ENCODE measurements at regions not wholly inside any gene's neighbourhood (a gene's known extent, or its start where the extent isn't known, plus 50 kb on each side); places are given as distances from the start of the nearest gene placed in this dataset.

GRCh38 chr18:76679945-76680344 lies 142.4 kb upstream of the ZNF236 start:
- TF ChIP-seq, protein P1, sequence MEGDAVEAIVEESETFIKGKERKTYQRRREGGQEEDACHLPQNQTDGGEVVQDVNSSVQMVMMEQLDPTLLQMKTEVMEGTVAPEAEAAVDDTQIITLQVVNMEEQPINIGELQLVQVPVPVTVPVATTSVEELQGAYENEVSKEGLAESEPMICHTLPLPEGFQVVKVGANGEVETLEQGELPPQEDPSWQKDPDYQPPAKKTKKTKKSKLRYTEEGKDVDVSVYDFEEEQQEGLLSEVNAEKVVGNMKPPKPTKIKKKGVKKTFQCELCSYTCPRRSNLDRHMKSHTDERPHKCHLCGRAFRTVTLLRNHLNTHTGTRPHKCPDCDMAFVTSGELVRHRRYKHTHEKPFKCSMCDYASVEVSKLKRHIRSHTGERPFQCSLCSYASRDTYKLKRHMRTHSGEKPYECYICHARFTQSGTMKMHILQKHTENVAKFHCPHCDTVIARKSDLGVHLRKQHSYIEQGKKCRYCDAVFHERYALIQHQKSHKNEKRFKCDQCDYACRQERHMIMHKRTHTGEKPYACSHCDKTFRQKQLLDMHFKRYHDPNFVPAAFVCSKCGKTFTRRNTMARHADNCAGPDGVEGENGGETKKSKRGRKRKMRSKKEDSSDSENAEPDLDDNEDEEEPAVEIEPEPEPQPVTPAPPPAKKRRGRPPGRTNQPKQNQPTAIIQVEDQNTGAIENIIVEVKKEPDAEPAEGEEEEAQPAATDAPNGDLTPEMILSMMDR (IDR thresholded peaks at IDR 0.05; ENCODE audit: insufficient read depth, low read length, poor library complexity, severe bottlenecking) = no peak
- H3K36me3 ChIP-seq (ENCODE audit: control insufficient read depth, insufficient read depth, low read length) = no peaks in the 10 kb centered on the region
- peaks cover 1% of the 10 kb centered on the region; the same call in 1 of the 2 replicates for H3K27me3 ChIP-seq (replicated peaks; ENCODE audit: control insufficient read depth, insufficient read depth, low read length)
- no peak overlapping the region for H3K4me3 ChIP-seq (replicated peaks; ENCODE audit: low read depth, low read length)
- no peak for DNase-seq (ENCODE audit: extremely low read depth, insufficient read length)

DNA sequence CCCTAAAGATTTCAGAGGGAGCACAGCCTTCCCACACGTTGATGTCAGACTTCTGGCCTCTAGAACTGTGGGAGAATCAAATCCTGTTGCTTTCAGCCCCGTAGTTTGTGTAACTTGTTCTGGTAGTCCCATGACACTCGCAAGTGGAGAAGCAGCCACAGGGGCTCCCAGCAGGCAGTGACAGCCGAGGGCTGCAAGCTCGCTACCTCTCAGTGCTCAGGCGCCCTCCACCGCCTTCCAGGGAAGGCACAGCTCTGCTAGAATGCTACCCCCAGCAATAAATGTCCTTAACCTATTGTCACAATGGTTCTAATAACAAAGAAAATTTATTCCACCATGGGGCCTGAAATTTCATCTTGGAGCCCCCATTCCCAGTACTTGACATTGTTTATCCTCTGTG lies 143.1 kb upstream of the ZNF236 start:
- no peak for DNase-seq (ENCODE audit: extremely low read depth, insufficient read length)
- TF ChIP-seq, protein P1 (IDR thresholded peaks at IDR 0.05; ENCODE audit: insufficient read depth, low read length, poor library complexity, severe bottlenecking) = no peak
- no peak overlapping the region for H3K4me3 ChIP-seq (replicated peaks; ENCODE audit: low read depth, low read length)
- H3K27me3 ChIP-seq (replicated peaks; ENCODE audit: control insufficient read depth, insufficient read depth, low read length) = peaks cover 4% of the 10 kb centered on the region
- H3K36me3 ChIP-seq (ENCODE audit: control insufficient read depth, insufficient read depth, low read length) = no peaks in the 10 kb centered on the region

DNA sequence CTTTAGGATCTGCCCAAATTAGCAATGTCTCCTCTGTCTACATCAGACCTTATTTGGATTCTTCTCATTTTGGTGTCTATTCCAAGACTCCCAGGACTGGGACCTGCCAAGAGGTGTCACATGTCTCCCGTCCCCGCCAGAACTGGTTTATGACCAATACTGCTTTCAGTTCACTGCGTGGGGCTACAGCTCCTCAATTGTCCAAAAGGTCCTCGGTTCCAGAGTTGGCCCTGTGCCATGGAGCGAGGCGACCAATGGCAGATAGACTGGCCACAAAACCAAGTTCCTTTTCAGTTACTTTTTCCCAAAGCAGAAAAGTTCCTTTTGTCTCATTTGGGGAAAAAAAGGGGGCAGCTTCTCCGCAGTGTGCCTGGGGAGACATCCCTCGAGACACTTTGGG lies 144.1 kb upstream of the ZNF236 start:
- Histone ChIP-seq H3K27me3 (replicated peaks; ENCODE audit: control insufficient read depth, insufficient read depth, low read length) (peaks cover 4% of the 10 kb centered on the region), H3K4me3 (replicated peaks; ENCODE audit: low read depth, low read length) (no peak overlapping the region), H3K36me3 (ENCODE audit: control insufficient read depth, insufficient read depth, low read length) (no peaks in the 10 kb centered on the region)
- DNase-seq (ENCODE audit: extremely low read depth, insufficient read length) = no peak
- TF ChIP-seq, protein P1 (IDR thresholded peaks at IDR 0.05; ENCODE audit: insufficient read depth, low read length, poor library complexity, severe bottlenecking) = no peak

GRCh38 chr18:76674596-76674995 lies 147.8 kb upstream of the ZNF236 start:
- TF ChIP-seq, protein P1 (IDR thresholded peaks at IDR 0.05; ENCODE audit: insufficient read depth, low read length, poor library complexity, severe bottlenecking) = no peak

DNA sequence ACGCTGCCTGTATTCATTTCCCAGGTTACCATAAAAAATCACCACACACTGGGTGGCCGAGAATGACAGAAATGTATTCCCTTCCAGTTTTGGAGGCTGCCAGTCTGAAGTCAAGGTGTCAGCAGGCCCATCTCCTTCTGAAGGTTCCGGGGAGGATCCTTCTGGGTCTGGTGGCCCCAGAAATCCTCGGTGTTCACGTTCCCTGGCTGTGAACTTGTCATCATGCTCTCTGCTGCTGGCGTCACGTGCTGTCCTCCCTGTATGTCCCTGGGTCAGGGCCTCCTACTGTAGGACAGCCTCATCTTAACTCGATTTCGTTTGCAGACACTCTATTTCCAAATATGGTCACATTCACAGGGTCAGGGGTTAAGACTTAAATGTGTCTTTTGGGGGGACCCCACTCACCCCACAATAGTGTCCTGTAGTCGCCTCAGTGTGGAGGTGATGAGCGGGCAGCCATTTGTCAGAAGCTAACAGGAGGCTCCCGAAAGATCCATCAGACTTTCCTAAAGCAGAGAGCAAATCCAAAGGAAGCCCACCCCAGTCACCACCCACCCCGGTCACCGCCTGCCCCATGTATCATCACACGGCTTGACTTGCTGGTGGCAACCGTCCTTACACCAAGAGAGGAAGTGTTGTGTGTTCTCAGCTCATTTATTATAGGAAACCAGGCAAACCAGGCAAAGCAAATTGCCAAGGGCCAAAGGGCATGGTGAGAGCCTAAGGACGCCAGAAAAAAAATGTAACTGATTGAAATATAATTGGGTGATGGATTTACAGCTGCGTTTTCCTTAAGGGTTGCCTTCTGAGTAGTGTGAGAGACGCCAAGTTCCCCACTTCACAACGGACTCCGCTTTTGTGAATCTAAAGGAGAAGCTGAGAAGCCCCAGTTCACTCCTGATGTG lies 148.8 kb upstream of the ZNF236 start:
- DNase-seq (ENCODE audit: extremely low read depth, insufficient read length) = no peak
- TF ChIP-seq, protein P1 (IDR thresholded peaks at IDR 0.05; ENCODE audit: insufficient read depth, low read length, poor library complexity, severe bottlenecking) = no peak
- H3K27me3 ChIP-seq (replicated peaks; ENCODE audit: control insufficient read depth, insufficient read depth, low read length) = peaks cover 3% of the 10 kb centered on the region; the same call in 1 of the 2 replicates

More at GRCh38 chr18:76674596-76674995, 147.8 kb upstream of the ZNF236 start:
- Histone ChIP-seq H3K27me3 (replicated peaks; ENCODE audit: control insufficient read depth, insufficient read depth, low read length) (peaks cover 3% of the 10 kb centered on the region; the same call in 1 of the 2 replicates), H3K36me3 (ENCODE audit: control insufficient read depth, insufficient read depth, low read length) (no peaks in the 10 kb centered on the region), H3K4me3 (replicated peaks; ENCODE audit: low read depth, low read length) (no peak overlapping the region)
- DNase-seq (ENCODE audit: extremely low read depth, insufficient read length) = no peak

More for the DNA sequence above, 148.8 kb upstream of the ZNF236 start:
- Histone ChIP-seq H3K36me3 (ENCODE audit: control insufficient read depth, insufficient read depth, low read length) (no peaks in the 10 kb centered on the region), H3K4me3 (replicated peaks; ENCODE audit: low read depth, low read length) (no peak overlapping the region)
